Erythroblast (primary cell): ENCODE measurements at regions not wholly inside any gene's neighbourhood (a gene's known extent, or its start where the extent isn't known, plus 50 kb on each side); places are given as distances from the start of the nearest gene placed in this dataset.

Source experiments
- GATA1 ChIP-seq: IDR thresholded peaks from 2 replicates; pipeline ENCODE4 v1.6.1; 2011; ENCODE audit warnings: low read depth, mild to moderate bottlenecking, control low read depth, low read length, moderate library complexity
- POLR2A ChIP-seq: IDR thresholded peaks from 2 replicates; pipeline ENCODE4 v1.6.1; 2011; ENCODE audit warnings: mild to moderate bottlenecking, low read length

GRCh38 chr9:93813221-93814076, 141.7 kb downstream of the BARX1 start:
- TF ChIP-seq POLR2A (no peak), GATA1 (no peak)
